Nephron (organoid): ENCODE measurements at regions not wholly inside any gene's neighbourhood (a gene's known extent, or its start where the extent isn't known, plus 50 kb on each side); places are given as distances from the start of the nearest gene placed in this dataset.

Source experiments
- H3K27ac Mint-ChIP-seq, 3 experiments: 2 replicates each; pipeline ENCODE4 v1.8.0; 2020; ENCODE audit warnings: mixed read lengths in 3 of 3, mild to moderate bottlenecking in 2 of 3, moderate library complexity in 1 of 3
- H3K27me3 Mint-ChIP-seq: 2 replicates; pipeline ENCODE4 v1.8.0; 2021; ENCODE audit warnings: low read depth, mild to moderate bottlenecking, moderate library complexity, mixed read lengths
- H3K36me3 Mint-ChIP-seq: 2 replicates; pipeline ENCODE4 v1.8.0; 2020; ENCODE audit warnings: low read depth, mixed read lengths
- H3K4me1 Mint-ChIP-seq: 2 replicates; pipeline ENCODE4 v1.8.0; 2020; ENCODE audit warnings: mixed read lengths
- H3K4me3 Mint-ChIP-seq, 3 experiments: 2 replicates each; pipeline ENCODE4 v1.8.0; 2020; ENCODE audit warnings: mild to moderate bottlenecking in 3 of 3, mixed read lengths in 3 of 3, moderate library complexity in 2 of 3
- H3K9me3 Mint-ChIP-seq: 2 replicates; pipeline ENCODE4 v1.8.0; 2020; ENCODE audit warnings: mixed read lengths
- TF ChIP-seq, protein P1 (sequence below), 3 experiments: fragments of 200-600 bp; sonication (generic); IDR thresholded peaks; one replicate each; pipeline ENCODE4 v1.5.0; 2021; ENCODE audit warnings: antibody characterized with exemption in 3 of 3; ENCODE audit not compliant: unreplicated experiment in 3 of 3

DNA sequence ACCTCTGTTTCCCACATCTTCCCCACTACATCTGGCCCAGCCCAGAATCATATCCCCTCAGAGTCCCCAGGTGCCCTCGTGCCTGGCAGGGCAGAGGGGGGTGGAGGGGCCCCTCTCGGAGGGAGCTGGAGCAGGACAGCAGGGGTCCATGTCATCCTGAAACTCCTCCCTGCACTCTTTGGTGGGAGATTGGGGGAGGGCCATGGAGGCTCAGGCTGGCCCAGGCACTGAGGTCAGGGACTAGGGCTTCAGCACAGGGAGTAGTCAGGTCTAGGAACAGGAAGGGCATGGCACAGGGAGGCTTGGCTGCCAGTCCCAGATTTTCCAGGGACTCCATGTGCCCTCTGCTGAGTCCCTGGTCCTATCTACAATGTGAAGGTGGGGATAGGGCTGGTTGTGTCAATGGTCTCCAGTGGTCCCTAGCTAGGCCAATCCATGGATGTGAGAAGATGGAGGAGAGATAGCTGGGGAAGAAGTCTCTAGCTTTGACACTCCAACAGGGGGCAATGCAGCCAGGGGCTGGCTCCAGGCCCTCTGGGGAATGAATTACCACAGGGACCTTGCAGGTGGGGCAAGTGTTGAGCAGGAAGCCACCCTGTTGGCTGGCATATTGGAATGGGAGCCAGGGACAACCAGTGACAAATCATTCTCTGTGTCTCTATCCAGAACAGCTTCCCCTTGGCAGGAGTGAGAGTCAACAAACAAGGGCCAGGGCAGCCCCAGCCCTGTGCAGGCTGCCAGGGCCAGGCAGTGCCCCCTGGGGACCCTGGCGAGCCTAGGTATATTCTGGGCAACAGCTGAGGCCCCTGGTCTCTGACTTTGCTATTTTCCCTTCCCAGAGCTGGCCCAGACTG is 154.4 kb downstream of the EFNB1 start:
- Mint-ChIP-seq H3K4me3 (no peak overlapping the region), H3K36me3 (no peaks in the 10 kb centered on the region), H3K9me3 (peaks cover 11% of the 10 kb centered on the region), H3K27me3 (no peaks in the 10 kb centered on the region), H3K27ac (no peak overlapping the region), H3K4me1 (peaks cover 32% of the 10 kb centered on the region)
- TF ChIP-seq, protein P1, sequence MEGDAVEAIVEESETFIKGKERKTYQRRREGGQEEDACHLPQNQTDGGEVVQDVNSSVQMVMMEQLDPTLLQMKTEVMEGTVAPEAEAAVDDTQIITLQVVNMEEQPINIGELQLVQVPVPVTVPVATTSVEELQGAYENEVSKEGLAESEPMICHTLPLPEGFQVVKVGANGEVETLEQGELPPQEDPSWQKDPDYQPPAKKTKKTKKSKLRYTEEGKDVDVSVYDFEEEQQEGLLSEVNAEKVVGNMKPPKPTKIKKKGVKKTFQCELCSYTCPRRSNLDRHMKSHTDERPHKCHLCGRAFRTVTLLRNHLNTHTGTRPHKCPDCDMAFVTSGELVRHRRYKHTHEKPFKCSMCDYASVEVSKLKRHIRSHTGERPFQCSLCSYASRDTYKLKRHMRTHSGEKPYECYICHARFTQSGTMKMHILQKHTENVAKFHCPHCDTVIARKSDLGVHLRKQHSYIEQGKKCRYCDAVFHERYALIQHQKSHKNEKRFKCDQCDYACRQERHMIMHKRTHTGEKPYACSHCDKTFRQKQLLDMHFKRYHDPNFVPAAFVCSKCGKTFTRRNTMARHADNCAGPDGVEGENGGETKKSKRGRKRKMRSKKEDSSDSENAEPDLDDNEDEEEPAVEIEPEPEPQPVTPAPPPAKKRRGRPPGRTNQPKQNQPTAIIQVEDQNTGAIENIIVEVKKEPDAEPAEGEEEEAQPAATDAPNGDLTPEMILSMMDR (IDR thresholded peaks at IDR 0.05; ENCODE audit: unreplicated experiment in 3 of 3), result no peak

DNA sequence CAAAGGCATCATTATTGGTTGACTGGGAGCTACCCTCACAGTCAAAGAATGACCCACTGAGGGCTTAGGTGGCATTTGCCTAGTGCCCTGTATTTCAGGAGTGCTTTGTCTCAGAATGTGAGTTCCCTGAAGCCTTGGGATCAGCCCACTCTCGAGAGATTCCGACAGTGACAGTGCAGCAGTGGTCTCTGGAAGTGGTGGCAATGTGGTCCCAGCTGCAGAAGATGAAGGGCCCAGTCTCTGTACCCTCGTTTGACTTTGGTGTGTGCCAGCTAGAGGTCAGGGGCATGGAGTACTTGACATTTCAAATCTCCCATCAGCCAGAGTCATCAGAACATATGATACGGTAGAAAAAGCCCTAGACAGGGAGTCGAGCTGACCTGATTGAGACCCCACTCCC is 153.7 kb downstream of the EFNB1 start:
- no peaks in the 10 kb centered on the region for H3K36me3 Mint-ChIP-seq
- H3K4me3 Mint-ChIP-seq, result no peak overlapping the region
- TF ChIP-seq, protein P1 (IDR thresholded peaks at IDR 0.05; ENCODE audit: unreplicated experiment in 3 of 3), result no peak
- peaks cover 40% of the 10 kb centered on the region for H3K4me1 Mint-ChIP-seq
- H3K27me3 Mint-ChIP-seq, result no peaks in the 10 kb centered on the region
- H3K27ac Mint-ChIP-seq, result peak overlapping the region in 2 of 3 experiments; percentile 33 to 80
- H3K9me3 Mint-ChIP-seq, result peaks cover 11% of the 10 kb centered on the region

DNA sequence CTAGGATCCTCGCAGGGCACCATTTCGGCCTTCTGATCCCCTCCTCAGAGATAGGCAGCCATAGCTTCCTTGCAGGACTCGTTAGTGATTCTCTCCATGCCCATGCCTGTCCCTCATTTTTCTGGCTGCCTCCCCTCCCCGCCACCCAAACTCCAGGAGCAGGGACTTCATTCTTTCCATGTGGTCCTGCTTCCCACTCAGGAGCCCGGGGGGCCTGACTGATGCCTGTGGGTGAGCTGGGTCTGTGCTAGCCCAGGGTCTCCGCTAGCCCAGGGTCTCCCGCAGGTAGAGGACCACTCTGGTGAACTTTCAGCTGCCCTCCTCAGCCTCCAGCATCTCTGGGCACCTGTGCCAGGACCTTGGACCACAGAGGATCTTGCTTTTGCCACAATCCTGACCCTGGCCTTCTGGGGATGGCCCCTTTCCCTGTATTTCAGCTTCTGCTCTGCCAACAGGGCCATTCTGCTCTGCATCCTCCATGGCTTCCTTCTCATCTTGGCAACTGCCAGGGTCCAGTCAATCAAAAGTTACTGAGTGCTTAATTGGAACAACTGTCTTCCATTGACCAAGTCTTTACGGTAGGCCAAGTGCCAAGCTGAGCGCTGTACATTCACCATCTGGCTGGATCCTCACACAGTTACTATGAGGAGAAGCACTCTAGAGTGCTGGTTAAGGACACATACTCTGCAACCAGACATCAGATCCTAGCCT is 152.2 kb downstream of the EFNB1 start:
- no peak overlapping the region for H3K4me3 Mint-ChIP-seq
- TF ChIP-seq, protein P1 (IDR thresholded peaks at IDR 0.05; ENCODE audit: unreplicated experiment in 3 of 3), result no peak

DNA sequence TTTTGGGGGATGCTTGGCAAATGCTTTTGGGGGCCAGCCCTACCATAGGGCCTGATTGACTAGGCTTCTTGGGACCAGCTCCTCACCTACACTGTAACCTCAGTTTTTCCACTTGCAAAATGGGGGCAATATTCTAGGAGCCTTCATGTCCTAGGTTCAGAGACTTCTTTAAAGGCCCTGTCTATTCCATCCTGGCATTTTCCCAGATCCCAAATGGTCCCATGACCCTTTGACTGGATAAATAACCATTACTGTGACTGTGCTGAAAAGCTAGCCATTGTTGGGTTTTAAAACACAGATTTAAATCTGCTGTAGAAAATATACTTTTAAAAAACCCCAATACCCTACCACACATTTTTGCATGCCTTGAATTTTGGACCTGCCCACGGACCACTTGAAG is 149.8 kb downstream of the EFNB1 start:
- Mint-ChIP-seq H3K9me3 (peaks cover 31% of the 10 kb centered on the region), H3K27me3 (no peaks in the 10 kb centered on the region), H3K4me1 (peaks cover 32% of the 10 kb centered on the region), H3K4me3 (no peak overlapping the region), H3K27ac (peak overlapping the region; percentile 92 to 96 (median 95)), H3K36me3 (peaks cover 7% of the 10 kb centered on the region)
- TF ChIP-seq, protein P1 (IDR thresholded peaks at IDR 0.05; ENCODE audit: unreplicated experiment in 3 of 3), result no peak

More for the DNA sequence above, 152.2 kb downstream of the EFNB1 start:
- H3K36me3 Mint-ChIP-seq, result peaks cover 3% of the 10 kb centered on the region
- peaks cover 44% of the 10 kb centered on the region for H3K4me1 Mint-ChIP-seq
- H3K27ac Mint-ChIP-seq, result peak overlapping the region; percentile 19 to 50 (median 33)
- H3K27me3 Mint-ChIP-seq, result no peaks in the 10 kb centered on the region
- H3K9me3 Mint-ChIP-seq, result peaks cover 13% of the 10 kb centered on the region

DNA sequence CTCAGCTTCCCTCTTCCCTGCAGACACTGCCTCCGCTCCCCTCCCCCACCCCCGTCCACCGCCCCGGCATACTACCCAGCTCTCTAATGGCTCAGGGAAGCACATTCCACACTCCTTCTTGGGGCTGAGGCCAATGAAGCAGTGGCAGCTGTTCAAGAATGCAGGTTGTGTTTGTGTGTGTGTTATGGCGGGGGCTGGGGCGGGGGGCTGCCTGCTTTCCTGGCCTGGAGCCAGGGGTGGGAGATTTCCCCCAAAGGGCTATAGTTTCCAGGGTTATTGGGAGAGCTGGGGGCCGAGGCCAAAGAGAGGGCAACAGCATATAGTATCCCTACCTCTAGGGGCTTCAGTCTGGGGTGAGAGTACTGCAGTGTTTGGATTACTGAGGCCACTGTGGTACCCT is 149.4 kb downstream of the EFNB1 start:
- TF ChIP-seq, protein P1 (IDR thresholded peaks at IDR 0.05; ENCODE audit: unreplicated experiment in 3 of 3), result no peak
- Mint-ChIP-seq H3K36me3 (peaks cover 8% of the 10 kb centered on the region), H3K27me3 (no peaks in the 10 kb centered on the region), H3K9me3 (peaks cover 32% of the 10 kb centered on the region), H3K27ac (peak overlapping the region; percentile 92 to 96 (median 95)), H3K4me1 (peaks cover 32% of the 10 kb centered on the region), H3K4me3 (no peak overlapping the region)
